ENCODE measurements at regions not wholly inside any gene's neighbourhood (a gene's known extent, or its start where the extent isn't known, plus 50 kb on each side); places are given as distances from the start of the nearest gene placed in this dataset.

DNA sequence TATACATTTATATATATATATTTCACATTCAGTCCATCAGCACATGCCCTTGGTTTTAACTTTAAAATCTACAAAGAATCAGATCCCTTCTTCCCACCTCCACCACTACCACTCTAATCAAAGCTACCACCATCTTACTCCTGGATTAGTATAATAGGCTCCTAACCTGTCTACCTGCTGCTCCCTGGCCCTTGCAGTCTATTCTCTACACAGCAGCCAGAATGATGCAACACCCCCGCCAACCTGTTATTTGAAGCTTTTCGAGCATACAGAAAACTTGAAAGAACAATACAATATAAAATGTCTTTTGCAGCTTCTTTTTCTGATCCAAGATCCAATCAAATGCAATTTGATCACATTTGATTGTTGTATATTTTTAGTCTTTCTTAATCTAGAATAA is 165.9 kb upstream of the HMGA2 start:
- Mint-ChIP-seq H3K9me3 (peaks cover under 1% of the 10 kb centered on the region), H3K4me1 (peaks cover 35% of the 10 kb centered on the region), H3K4me3 (no peak overlapping the region), H3K27me3 (ENCODE audit: low read depth) (peaks cover 5% of the 10 kb centered on the region), H3K36me3 (no peaks in the 10 kb centered on the region), H3K27ac (no peak overlapping the region)
- POLR2A ChIA-PET: no interaction called here
- no peak for ATAC-seq
- CTCF ChIA-PET: no interaction called here
- DNase-seq (ENCODE audit: low spot score): no peak
- TF ChIP-seq, protein P1, sequence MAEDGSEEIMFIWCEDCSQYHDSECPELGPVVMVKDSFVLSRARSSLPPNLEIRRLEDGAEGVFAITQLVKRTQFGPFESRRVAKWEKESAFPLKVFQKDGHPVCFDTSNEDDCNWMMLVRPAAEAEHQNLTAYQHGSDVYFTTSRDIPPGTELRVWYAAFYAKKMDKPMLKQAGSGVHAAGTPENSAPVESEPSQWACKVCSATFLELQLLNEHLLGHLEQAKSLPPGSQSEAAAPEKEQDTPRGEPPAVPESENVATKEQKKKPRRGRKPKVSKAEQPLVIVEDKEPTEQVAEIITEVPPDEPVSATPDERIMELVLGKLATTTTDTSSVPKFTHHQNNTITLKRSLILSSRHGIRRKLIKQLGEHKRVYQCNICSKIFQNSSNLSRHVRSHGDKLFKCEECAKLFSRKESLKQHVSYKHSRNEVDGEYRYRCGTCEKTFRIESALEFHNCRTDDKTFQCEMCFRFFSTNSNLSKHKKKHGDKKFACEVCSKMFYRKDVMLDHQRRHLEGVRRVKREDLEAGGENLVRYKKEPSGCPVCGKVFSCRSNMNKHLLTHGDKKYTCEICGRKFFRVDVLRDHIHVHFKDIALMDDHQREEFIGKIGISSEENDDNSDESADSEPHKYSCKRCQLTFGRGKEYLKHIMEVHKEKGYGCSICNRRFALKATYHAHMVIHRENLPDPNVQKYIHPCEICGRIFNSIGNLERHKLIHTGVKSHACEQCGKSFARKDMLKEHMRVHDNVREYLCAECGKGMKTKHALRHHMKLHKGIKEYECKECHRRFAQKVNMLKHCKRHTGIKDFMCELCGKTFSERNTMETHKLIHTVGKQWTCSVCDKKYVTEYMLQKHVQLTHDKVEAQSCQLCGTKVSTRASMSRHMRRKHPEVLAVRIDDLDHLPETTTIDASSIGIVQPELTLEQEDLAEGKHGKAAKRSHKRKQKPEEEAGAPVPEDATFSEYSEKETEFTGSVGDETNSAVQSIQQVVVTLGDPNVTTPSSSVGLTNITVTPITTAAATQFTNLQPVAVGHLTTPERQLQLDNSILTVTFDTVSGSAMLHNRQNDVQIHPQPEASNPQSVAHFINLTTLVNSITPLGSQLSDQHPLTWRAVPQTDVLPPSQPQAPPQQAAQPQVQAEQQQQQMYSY (CRISPR knock-in tag; IDR thresholded peaks at IDR 0.05): no peak
- TF ChIP-seq NR3C1 (CRISPR knock-in tag; conservative IDR thresholded peaks at IDR 0.05; ENCODE audit: low read depth) (no peak), ZNF671 (CRISPR knock-in tag; IDR thresholded peaks at IDR 0.05) (no peak), JAZF1 (CRISPR knock-in tag; IDR thresholded peaks at IDR 0.05) (no peak), ZNF317 (CRISPR knock-in tag; IDR thresholded peaks at IDR 0.05; ENCODE audit: borderline replicate concordance, low read depth) (no peak), SP1 (CRISPR knock-in tag; conservative IDR thresholded peaks at IDR 0.05) (no peak), ATF1 (CRISPR knock-in tag; IDR thresholded peaks at IDR 0.05) (no peak), ZNF232 (CRISPR knock-in tag; IDR thresholded peaks at IDR 0.05) (no peak), GRHL2 (CRISPR knock-in tag; IDR thresholded peaks at IDR 0.05; ENCODE audit: insufficient replicate concordance, severe bottlenecking) (no peak)
- TF ChIP-seq, protein P2, sequence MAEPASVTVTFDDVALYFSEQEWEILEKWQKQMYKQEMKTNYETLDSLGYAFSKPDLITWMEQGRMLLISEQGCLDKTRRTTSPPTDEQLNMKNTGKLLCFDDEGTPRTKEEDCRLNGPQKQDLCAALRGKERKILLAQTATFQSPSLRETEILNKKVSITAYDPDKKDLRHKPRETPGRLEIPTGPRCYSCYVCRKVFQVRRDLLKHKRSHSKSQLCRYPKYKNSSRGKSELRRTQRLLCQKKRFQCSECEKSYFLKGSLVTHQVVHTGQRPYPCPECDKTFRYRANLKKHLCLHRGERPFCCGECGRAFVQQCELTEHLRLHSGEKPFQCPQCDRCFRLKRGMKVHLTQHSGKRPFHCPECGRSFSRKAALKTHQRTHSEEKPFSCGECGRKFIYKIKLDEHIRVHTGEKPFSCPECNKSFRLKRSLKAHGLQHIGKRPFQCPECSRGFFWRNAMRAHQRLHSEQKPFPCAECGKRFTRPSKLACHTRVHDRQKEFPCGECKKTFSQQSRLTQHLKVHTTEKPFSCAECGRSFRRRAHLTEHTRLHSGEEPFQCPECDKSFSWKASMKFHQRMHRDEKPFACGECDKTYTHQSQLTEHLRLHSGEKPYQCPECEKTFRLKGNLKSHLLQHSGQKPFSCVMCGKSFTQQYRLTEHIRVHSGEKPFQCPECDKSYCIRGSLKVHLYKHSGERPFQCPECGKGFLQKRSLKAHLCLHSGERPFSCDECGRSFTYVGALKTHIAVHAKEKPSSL (CRISPR knock-in tag; conservative IDR thresholded peaks at IDR 0.05): no peak
- TF ChIP-seq, protein P3, sequence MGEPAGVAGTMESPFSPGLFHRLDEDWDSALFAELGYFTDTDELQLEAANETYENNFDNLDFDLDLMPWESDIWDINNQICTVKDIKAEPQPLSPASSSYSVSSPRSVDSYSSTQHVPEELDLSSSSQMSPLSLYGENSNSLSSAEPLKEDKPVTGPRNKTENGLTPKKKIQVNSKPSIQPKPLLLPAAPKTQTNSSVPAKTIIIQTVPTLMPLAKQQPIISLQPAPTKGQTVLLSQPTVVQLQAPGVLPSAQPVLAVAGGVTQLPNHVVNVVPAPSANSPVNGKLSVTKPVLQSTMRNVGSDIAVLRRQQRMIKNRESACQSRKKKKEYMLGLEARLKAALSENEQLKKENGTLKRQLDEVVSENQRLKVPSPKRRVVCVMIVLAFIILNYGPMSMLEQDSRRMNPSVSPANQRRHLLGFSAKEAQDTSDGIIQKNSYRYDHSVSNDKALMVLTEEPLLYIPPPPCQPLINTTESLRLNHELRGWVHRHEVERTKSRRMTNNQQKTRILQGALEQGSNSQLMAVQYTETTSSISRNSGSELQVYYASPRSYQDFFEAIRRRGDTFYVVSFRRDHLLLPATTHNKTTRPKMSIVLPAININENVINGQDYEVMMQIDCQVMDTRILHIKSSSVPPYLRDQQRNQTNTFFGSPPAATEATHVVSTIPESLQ (CRISPR knock-in tag; IDR thresholded peaks at IDR 0.05): no peak
- TF ChIP-seq, protein P4, sequence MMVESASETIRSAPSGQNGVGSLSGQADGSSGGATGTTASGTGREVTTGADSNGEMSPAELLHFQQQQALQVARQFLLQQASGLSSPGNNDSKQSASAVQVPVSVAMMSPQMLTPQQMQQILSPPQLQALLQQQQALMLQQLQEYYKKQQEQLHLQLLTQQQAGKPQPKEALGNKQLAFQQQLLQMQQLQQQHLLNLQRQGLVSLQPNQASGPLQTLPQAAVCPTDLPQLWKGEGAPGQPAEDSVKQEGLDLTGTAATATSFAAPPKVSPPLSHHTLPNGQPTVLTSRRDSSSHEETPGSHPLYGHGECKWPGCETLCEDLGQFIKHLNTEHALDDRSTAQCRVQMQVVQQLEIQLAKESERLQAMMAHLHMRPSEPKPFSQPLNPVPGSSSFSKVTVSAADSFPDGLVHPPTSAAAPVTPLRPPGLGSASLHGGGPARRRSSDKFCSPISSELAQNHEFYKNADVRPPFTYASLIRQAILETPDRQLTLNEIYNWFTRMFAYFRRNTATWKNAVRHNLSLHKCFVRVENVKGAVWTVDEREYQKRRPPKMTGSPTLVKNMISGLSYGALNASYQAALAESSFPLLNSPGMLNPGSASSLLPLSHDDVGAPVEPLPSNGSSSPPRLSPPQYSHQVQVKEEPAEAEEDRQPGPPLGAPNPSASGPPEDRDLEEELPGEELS (CRISPR knock-in tag; IDR thresholded peaks at IDR 0.05): no peak
- TF ChIP-seq, protein P5, sequence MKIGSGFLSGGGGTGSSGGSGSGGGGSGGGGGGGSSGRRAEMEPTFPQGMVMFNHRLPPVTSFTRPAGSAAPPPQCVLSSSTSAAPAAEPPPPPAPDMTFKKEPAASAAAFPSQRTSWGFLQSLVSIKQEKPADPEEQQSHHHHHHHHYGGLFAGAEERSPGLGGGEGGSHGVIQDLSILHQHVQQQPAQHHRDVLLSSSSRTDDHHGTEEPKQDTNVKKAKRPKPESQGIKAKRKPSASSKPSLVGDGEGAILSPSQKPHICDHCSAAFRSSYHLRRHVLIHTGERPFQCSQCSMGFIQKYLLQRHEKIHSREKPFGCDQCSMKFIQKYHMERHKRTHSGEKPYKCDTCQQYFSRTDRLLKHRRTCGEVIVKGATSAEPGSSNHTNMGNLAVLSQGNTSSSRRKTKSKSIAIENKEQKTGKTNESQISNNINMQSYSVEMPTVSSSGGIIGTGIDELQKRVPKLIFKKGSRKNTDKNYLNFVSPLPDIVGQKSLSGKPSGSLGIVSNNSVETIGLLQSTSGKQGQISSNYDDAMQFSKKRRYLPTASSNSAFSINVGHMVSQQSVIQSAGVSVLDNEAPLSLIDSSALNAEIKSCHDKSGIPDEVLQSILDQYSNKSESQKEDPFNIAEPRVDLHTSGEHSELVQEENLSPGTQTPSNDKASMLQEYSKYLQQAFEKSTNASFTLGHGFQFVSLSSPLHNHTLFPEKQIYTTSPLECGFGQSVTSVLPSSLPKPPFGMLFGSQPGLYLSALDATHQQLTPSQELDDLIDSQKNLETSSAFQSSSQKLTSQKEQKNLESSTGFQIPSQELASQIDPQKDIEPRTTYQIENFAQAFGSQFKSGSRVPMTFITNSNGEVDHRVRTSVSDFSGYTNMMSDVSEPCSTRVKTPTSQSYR (CRISPR knock-in tag; IDR thresholded peaks at IDR 0.05): no peak
- TF ChIP-seq, protein P6, sequence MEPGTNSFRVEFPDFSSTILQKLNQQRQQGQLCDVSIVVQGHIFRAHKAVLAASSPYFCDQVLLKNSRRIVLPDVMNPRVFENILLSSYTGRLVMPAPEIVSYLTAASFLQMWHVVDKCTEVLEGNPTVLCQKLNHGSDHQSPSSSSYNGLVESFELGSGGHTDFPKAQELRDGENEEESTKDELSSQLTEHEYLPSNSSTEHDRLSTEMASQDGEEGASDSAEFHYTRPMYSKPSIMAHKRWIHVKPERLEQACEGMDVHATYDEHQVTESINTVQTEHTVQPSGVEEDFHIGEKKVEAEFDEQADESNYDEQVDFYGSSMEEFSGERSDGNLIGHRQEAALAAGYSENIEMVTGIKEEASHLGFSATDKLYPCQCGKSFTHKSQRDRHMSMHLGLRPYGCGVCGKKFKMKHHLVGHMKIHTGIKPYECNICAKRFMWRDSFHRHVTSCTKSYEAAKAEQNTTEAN (CRISPR knock-in tag; IDR thresholded peaks at IDR 0.05): no peak
- TF ChIP-seq, protein P7, sequence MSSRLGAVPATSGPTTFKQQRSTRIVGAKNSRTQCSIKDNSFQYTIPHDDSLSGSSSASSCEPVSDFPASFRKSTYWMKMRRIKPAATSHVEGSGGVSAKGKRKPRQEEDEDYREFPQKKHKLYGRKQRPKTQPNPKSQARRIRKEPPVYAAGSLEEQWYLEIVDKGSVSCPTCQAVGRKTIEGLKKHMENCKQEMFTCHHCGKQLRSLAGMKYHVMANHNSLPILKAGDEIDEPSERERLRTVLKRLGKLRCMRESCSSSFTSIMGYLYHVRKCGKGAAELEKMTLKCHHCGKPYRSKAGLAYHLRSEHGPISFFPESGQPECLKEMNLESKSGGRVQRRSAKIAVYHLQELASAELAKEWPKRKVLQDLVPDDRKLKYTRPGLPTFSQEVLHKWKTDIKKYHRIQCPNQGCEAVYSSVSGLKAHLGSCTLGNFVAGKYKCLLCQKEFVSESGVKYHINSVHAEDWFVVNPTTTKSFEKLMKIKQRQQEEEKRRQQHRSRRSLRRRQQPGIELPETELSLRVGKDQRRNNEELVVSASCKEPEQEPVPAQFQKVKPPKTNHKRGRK (CRISPR knock-in tag; IDR thresholded peaks at IDR 0.05; ENCODE audit: borderline replicate concordance): no peak
- TF ChIP-seq, protein P8, sequence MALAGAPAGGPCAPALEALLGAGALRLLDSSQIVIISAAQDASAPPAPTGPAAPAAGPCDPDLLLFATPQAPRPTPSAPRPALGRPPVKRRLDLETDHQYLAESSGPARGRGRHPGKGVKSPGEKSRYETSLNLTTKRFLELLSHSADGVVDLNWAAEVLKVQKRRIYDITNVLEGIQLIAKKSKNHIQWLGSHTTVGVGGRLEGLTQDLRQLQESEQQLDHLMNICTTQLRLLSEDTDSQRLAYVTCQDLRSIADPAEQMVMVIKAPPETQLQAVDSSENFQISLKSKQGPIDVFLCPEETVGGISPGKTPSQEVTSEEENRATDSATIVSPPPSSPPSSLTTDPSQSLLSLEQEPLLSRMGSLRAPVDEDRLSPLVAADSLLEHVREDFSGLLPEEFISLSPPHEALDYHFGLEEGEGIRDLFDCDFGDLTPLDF (CRISPR knock-in tag; IDR thresholded peaks at IDR 0.05): no peak
- TF ChIP-seq, protein P9, sequence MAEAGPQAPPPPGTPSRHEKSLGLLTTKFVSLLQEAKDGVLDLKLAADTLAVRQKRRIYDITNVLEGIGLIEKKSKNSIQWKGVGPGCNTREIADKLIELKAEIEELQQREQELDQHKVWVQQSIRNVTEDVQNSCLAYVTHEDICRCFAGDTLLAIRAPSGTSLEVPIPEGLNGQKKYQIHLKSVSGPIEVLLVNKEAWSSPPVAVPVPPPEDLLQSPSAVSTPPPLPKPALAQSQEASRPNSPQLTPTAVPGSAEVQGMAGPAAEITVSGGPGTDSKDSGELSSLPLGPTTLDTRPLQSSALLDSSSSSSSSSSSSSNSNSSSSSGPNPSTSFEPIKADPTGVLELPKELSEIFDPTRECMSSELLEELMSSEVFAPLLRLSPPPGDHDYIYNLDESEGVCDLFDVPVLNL (CRISPR knock-in tag; IDR thresholded peaks at IDR 0.05; ENCODE audit: borderline replicate concordance, low read depth): no peak
